NCI-H774 (cell line): ENCODE measurements at regions not wholly inside any gene's neighbourhood (a gene's known extent, or its start where the extent isn't known, plus 50 kb on each side); places are given as distances from the start of the nearest gene placed in this dataset.

Experiments used
- DNase-seq: peaks from one replicate; lab custom pipeline; 2025; lab: John Stamatoyannopoulos, UW

GRCh38 chr4:126046081-126046614, 731.4 kb downstream of the FAT4 start:
- DNase-seq = no peak

DNA sequence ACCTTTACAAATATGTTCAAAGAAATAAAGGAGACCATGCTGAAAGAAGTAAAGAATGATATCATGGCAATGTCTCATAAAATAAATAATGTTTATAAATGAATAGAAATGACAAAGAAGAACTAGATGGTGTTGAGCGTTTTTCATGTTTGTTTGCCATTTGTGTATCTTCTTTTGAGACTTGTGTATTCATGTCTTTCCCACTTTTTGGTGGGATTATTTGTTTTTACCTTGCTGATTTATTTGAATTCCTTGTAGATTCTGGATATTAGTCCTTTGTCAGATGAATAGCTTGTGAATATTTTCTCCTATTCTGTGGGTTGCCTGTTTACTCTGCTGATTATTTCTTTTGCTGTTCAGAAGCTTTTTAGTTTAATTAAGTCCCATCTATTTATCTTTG, 732.4 kb downstream of the FAT4 start:
- DNase-seq = no peak

DNA sequence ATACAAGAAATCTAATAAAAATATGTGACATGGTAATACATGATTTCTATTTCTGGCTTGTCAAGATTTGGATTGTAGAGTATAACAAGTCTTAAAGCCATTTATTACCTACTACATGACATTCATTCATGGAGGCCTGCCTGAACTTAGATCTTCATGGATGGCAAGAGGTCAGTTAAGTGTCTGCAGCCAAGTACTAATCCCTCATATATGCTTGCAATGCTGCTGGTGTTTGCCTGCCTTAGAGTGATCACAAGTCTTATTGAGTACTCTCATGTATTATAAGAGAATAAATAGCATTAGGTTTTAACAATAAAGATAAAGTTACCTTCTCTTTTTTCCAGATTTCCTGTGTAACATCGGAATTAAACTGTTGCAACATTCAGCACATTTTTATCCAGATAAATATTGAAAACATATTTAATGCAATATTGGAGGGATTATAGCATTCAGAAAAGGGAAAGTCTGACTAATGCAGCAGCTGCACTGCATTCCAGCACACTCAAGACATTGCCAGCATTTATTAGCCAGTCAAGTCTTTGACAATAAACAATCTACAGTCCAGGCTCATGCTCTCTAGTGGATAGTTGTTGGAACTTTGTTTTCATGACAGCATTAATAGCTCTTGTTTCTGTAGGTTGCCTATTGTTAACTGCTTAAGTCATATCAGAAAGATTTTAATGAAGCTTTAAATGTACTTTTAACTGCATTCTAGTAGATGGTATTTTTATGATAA, 737.1 kb downstream of the FAT4 start:
- no peak for DNase-seq

DNA sequence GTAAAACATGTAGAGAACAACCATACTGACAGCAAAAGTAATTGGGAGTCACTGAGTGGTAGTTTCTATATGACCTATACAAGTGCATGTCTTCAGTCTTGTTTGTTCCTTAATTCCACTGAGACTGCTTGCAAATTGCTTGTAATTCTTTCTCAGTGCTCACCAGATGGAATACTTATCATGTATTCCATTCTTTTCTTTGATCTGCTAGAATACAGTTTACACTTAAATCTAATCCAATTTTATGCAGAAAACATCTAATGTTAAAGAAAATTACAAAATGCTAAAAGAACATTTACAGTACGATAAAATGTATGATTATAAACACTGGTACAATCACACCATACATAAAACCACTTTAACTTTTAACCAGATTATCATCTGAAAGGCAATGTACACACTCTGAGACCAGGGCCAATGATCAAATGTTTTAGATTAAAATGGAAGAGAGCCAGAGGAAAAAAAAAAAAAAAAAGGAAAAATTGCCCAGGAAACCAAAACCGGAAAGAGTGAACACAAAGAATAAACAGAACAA, 741.4 kb downstream of the FAT4 start:
- no peak for DNase-seq

DNA sequence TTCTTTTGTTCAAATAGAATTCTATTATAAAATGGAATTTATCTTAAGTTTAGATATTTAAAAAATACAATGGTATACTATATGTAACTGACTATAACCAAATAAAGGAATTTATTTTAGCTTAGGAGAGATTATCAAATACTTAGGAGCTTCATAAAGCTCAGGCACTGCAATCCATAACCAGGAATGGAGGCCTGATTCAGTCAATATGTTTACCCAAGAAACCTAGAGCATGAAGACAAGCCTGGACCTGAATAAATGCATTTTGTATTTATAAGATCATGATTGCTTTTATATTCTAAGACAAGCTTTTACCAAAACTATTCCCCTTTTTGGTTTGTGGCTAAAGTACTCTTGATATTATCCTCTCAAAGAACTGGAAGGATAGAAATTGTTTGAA, 742.6 kb downstream of the FAT4 start:
- no peak for DNase-seq

DNA sequence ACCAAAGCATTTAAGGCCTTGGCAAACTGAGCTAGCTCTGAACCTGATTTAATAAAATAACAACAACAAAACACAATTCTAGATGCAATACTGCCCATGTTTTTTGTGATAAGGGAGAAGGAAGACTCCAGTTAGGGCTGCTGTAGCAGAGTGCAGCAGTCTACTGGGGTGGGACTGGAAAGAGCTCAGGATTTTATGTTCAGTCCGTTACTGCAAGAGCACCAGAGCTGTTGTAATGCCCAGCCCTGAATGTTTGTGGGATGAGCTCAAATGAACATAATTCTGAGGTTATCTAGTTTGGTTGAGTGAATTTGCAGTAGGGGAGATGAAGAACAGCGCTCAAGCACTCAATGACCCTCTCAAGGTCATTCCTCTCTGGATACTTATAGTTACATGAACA, 743.8 kb downstream of the FAT4 start:
- DNase-seq = no peak

GRCh38 chr4:126061655-126062054, 746.9 kb downstream of the FAT4 start:
- no peak for DNase-seq

DNA sequence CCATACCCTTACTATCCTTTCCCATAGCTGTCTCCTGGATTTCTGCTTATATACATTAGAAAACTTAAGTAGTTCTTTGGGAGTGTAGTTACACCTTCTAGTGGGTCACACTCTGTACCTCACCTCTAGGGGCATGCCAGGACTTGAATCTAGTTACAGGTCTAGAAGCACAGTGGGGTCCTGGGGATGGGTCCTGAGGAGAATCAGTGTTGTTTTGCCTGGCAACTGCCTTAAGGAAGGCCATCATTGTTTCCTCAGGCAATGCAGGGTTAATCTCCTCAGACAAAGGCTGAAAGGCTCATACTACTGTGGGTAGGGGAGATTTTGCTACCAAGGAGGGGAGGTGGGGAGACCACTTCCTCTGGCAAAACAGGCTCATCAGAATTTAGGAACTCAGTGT, 750.3 kb downstream of the FAT4 start:
- no peak for DNase-seq

DNA sequence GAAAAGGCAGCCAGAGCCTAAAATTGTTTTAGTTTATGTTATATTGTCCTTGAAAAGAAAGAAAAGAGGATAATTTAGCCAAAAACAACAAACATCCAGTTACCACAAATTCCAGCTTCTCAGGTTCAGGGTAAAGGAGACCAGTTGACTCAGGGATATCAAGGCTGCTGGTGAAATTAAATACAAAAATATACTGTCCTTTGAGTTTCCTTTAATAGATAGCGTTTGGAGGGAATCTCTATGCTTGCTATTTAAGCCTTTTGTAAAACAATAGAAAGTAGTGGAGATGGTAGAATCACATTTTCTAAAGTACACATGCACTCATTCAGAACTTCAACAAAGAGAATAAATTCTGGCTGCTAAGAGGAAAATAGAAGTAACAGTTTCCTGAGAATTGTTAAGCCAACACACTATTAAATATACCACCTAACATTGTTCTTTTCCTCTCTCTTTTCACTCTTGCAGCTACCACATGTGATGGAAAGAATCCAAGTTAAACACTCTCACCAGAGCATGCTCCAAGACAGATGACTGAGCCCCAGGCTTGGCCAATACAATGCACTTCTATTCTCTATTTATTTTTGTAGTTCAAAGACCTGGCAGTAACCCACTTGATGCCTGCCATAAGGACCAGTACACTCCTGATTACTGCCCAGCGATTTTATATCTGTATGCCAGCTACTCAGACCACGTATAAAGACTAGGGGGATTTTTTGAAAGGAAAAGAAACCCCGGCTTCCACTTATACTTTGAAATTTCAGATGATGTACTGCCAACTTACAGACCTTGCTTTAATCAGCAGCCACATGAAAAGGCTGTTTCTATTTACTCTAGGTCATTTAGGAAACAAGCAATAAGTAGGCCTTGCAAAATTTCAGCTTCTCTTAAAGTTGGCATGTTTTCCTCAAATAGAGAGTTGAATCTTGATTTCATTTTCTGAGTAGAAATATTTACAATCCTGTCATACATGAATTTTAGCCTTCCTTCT, 756.9 kb downstream of the FAT4 start:
- peak; percentile 52 for DNase-seq

DNA sequence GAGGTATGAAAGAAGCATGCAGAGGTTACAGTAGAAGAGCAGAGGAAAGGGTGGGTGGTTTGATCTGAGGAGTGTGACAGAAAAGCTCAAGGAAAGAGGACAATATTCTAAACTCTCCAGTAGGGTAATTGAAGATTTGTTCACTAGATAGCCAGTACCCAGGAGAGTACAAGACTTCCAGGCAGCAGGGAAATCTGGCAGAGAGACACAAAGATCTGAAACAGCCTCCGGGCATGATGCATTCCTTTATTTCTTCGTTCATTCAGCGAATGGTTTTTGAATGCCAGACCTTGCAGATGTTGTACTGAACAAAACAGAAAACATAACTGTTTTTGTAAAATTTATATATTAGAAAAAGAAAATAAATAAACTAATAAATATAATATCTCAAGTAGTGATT, 766.6 kb downstream of the FAT4 start:
- no peak for DNase-seq

GRCh38 chr4:126086041-126086440, 771.3 kb downstream of the FAT4 start:
- DNase-seq = no peak

GRCh38 chr4:126087101-126087500, 772.3 kb downstream of the FAT4 start:
- no peak for DNase-seq

DNA sequence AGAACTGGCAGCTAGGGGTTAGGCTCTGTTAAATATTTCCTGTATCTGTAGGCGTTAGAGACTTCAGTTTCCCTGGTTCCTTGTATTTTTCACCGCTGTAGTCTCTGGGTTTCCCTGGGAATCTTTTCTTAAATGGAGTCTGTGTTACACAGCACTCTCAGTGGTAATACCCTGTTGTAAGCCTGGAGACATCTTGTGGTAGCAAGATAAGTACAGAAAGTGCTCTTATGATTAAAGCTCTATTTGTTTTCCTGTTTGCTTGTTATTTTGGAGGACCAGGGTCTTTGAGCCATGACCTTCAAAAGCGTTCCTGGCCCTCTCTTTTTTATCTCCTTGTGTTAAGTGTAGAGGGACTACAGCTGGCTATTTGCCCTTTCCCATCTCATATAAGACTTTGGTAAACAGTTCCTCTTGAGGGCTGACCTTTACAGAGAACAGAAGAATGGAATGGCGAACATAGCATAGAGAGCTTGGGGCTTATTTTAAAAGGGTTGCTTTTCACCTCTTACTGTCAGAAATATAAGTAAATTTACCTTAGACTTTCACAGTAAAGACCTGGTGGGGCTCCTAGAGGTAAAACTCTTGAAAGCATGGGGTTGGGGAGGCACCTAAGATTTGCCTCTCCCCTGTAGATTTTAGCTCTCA, 782.5 kb downstream of the FAT4 start:
- no peak for DNase-seq

- no peak for DNase-seq
Observed at GRCh38 chr4:126106658-126107057, 791.9 kb downstream of the FAT4 start.

DNA sequence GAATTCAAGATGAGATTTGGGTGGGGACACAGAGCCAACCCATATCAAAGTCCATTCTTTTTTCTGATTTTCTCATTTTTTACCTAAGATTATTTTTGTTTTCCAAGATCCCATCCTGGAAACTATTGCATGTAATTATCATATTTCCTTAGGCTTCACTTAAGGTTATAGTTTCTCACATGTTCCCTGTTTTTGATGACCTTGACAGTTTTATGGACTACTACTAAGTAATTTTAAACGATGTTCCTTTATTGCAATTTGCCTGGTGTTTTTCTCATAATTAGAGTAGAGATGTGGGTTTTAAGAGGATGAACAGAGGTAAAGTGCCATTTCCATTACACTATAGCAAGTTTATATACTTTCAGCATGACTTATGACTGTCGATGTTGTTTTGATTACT, 795.1 kb downstream of the FAT4 start:
- DNase-seq = no peak

DNA sequence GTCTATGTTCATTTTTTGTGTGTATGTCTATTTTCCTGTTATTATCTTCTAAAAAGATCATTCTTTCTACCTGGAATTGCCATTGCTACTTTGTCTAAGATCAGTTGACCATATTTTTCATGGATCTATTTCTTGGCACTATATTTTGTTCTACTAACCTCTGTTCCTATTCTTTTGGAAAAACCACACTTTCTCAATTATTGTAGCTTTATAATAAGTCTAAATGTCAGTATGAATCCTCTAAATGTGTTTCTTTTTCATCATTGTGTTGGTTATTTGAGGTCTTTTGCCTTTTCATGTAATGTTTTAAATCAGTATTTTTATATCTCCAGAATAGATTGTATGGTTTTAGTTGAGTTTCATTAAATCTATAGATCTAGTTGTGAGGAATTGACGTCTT, 798.3 kb downstream of the FAT4 start:
- DNase-seq = no peak

- DNase-seq = no peak
Observed at GRCh38 chr4:126123611-126124325, 809.0 kb downstream of the FAT4 start.

GRCh38 chr4:126124818-126125217, 810.1 kb downstream of the FAT4 start:
- no peak for DNase-seq

GRCh38 chr4:126130215-126130614, 815.5 kb downstream of the FAT4 start:
- DNase-seq = no peak

- DNase-seq = no peak
Observed at GRCh38 chr4:126136922-126137781, 822.4 kb downstream of the FAT4 start.

GRCh38 chr4:126137782-126138170, 823.0 kb downstream of the FAT4 start:
- no peak for DNase-seq
